ENCODE measurements at regions not wholly inside any gene's neighbourhood (a gene's known extent, or its start where the extent isn't known, plus 50 kb on each side); places are given as distances from the start of the nearest gene placed in this dataset.

DNA sequence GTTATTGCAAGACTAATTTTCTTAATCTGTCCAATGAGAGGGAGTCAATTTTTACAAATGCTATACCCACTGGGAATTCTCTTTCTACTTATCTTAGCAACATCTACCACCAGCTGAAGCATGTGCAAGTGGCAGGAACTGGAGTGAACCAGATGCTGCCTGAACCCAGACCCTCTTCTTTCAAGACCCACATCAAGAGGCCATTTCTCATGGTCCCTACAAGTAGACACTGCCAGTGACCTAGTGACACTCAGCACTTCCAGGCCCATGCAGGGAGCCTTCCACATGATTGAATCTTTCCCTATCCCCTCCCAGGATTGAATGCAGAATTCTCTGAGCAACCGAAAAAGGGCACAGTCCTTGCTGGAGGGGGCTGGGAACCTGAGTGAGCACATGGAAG is 148.2 kb upstream of the ADAMTS16 start:
- TF ChIP-seq CTCF (IDR thresholded peaks at IDR 0.05; ENCODE audit: insufficient read depth, low read depth, low read length) (no peak), EZH2 (IDR thresholded peaks at IDR 0.05; ENCODE audit: insufficient read depth, low read length) (no peak)
